Calu3 (cell line): ENCODE measurements at regions not wholly inside any gene's neighbourhood (a gene's known extent, or its start where the extent isn't known, plus 50 kb on each side); places are given as distances from the start of the nearest gene placed in this dataset.

Experiments
- BruUV-seq: library from RNA; stranded (reverse); fragments of 400-500 nt; replicated peaks from 2 replicates; lab custom pipeline; 2021; lab: Mats Ljungman, UMichigan
- CTCF ChIA-PET: fragments of 300-600 bp; sonication (Branson Sonifier 250); formaldehyde crosslinking; loops from one replicate; lab custom pipeline; 2022; ENCODE audit warnings: antibody characterized with exemption; lab: Charles Lee
- DNase-seq: peaks from one replicate; pipeline ENCODE4 v3.0.0; 2022
- H3K27ac Mint-ChIP-seq: one replicate; pipeline ENCODE4 v1.8.0; 2022; ENCODE audit warnings: mixed read lengths; ENCODE audit not compliant: unreplicated experiment
- H3K27me3 Mint-ChIP-seq: one replicate; pipeline ENCODE4 v1.8.0; 2022; ENCODE audit warnings: mixed read lengths; ENCODE audit not compliant: unreplicated experiment
- H3K36me3 Mint-ChIP-seq: one replicate; pipeline ENCODE4 v1.8.0; 2022; ENCODE audit warnings: mild to moderate bottlenecking, moderate library complexity, mixed read lengths; ENCODE audit not compliant: insufficient read depth, unreplicated experiment
- H3K4me1 Mint-ChIP-seq: one replicate; pipeline ENCODE4 v1.8.0; 2022; ENCODE audit warnings: mild to moderate bottlenecking, low read depth, mixed read lengths; ENCODE audit not compliant: unreplicated experiment
- H3K4me3 Mint-ChIP-seq: one replicate; pipeline ENCODE4 v1.8.0; 2022; ENCODE audit warnings: mild to moderate bottlenecking, low read depth, moderate library complexity, mixed read lengths; ENCODE audit not compliant: unreplicated experiment
- H3K9me3 Mint-ChIP-seq: one replicate; pipeline ENCODE4 v1.8.0; 2022; ENCODE audit warnings: low read depth, mixed read lengths; ENCODE audit not compliant: unreplicated experiment
- CTCF ChIP-seq: fragments of 200-600 bp; IDR thresholded peaks from one replicate; pipeline ENCODE4 v1.8.0; 2022; ENCODE audit warnings: antibody characterized with exemption; ENCODE audit not compliant: unreplicated experiment
- intact Hi-C: fragments of 100-400 bp; cut with micrococcal nuclease; formaldehyde crosslinking; loops from one replicate; pipeline ENCODE4 v1.10.0; 2022; ENCODE audit not compliant: unreplicated experiment

GRCh38 chr2:61750624-61751023 is 103.2 kb downstream of the FAM161A start:
- CTCF ChIA-PET, result no interaction called here
- no peak for DNase-seq
- Mint-ChIP-seq H3K4me1 (no peaks in the 10 kb centered on the region), H3K27me3 (no peaks in the 10 kb centered on the region), H3K27ac (no peak overlapping the region), H3K36me3 (no peaks in the 10 kb centered on the region), H3K4me3 (no peak overlapping the region), H3K9me3 (peaks cover 4% of the 10 kb centered on the region)
- no TSS peak for BruUV-seq
- intact Hi-C loops, result no loop called here
- no peak for TF ChIP-seq CTCF

GRCh38 chr2:61742955-61743354 is 110.9 kb downstream of the FAM161A start:
- intact Hi-C loops, result no loop called here
- no peaks in the 10 kb centered on the region for H3K9me3 Mint-ChIP-seq
- H3K27ac Mint-ChIP-seq, result no peak overlapping the region
- H3K27me3 Mint-ChIP-seq, result no peaks in the 10 kb centered on the region
- H3K4me1 Mint-ChIP-seq, result no peaks in the 10 kb centered on the region
- TF ChIP-seq CTCF, result no peak
- CTCF ChIA-PET, result no interaction called here
- no peaks in the 10 kb centered on the region for H3K36me3 Mint-ChIP-seq
- no peak for DNase-seq
- H3K4me3 Mint-ChIP-seq, result no peak overlapping the region
- BruUV-seq, result no TSS peak

GRCh38 chr2:61737841-61738240 is 116.0 kb downstream of the FAM161A start:
- no TSS peak for BruUV-seq
- CTCF ChIA-PET, result no interaction called here
- Mint-ChIP-seq H3K27me3 (no peaks in the 10 kb centered on the region), H3K4me3 (no peak overlapping the region), H3K36me3 (no peaks in the 10 kb centered on the region), H3K9me3 (no peaks in the 10 kb centered on the region), H3K4me1 (no peaks in the 10 kb centered on the region), H3K27ac (no peak overlapping the region)
- no peak for DNase-seq
- intact Hi-C loops, result no loop called here
- TF ChIP-seq CTCF, result no peak

- Mint-ChIP-seq H3K4me1 (no peaks in the 10 kb centered on the region), H3K4me3 (no peak overlapping the region), H3K9me3 (no peaks in the 10 kb centered on the region), H3K27me3 (no peaks in the 10 kb centered on the region), H3K36me3 (no peaks in the 10 kb centered on the region), H3K27ac (no peak overlapping the region)
- CTCF ChIA-PET, result interaction anchor here (1.1 kb wide), 1 partner anchor 21 kb away, joined by 3 read pairs; no protein-coding TSS in a partner anchor
- intact Hi-C loops, result no loop called here
- DNase-seq, result no peak
- TF ChIP-seq CTCF, result no peak
- no TSS peak for BruUV-seq
These were observed 116.9 kb downstream of the FAM161A start for GRCh38 chr2:61736953-61737352.
